ENCODE measurements at regions not wholly inside any gene's neighbourhood (a gene's known extent, or its start where the extent isn't known, plus 50 kb on each side); places are given as distances from the start of the nearest gene placed in this dataset.

GRCh38 chr12:128007250-128007649, 259.7 kb upstream of the TMEM132C start:
- intact Hi-C loops (cut with micrococcal nuclease), result no loop called here
- no peak overlapping the region for H3K4me3 ChIP-seq (ENCODE audit: low read length)
- 12% methylated on average over 4 of the region's 4 CpGs for WGBS (ENCODE audit: insufficient coverage)

DNA sequence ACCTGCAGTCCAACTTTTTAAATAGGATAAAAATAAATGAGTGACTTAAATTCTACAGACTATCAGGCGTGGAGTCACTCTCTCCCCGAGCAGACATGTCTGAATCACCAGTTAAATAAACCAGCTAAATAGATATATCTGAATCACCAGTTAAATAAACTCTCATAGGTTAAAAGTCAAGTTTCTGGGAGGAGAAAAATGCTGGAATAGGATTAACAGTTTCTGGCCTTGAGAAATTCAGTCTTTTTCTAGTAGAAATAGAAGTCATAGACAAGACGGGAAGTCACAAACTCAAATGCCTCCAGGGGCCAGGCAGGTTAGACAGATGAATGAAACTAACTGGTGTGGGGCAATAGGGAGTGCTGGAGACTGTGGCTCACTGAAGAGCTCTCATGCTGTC, 258.6 kb upstream of the TMEM132C start:
- no peak overlapping the region for H3K27ac ChIP-seq (ENCODE audit: low read length)
- H3K9me3 ChIP-seq (ENCODE audit: control insufficient read depth, insufficient read depth, low read length), result no peaks in the 10 kb centered on the region
- no peak for TF ChIP-seq CTCF (IDR thresholded peaks at IDR 0.05)
- no peak overlapping the region for H3K4me3 Mint-ChIP-seq
- DNase-seq (no peak), ATAC-seq (no peak)
- H3K27me3 Mint-ChIP-seq (ENCODE audit: low read depth in 2 of 2), result no peaks in the 10 kb centered on the region
- H3K4me1 ChIP-seq (ENCODE audit: control insufficient read depth, insufficient read depth, low read length), result no peaks in the 10 kb centered on the region
- no peaks in the 10 kb centered on the region for H3K36me3 Mint-ChIP-seq
- intact Hi-C loops (cut with micrococcal nuclease), result no loop called here
- no peaks in the 10 kb centered on the region for H3K27me3 ChIP-seq (ENCODE audit: control insufficient read depth, insufficient read depth, low read length)
- no peaks in the 10 kb centered on the region for H3K36me3 ChIP-seq (ENCODE audit: control insufficient read depth, insufficient read depth, low read length)
- WGBS (ENCODE audit: insufficient coverage), result 84% methylated on average over 1 of the region's 3 CpGs
- no peaks in the 10 kb centered on the region for H3K4me1 Mint-ChIP-seq
- H3K9me3 Mint-ChIP-seq, result no peaks in the 10 kb centered on the region
- no peak overlapping the region for H3K4me3 ChIP-seq (ENCODE audit: low read length)
- no peak overlapping the region for H3K27ac Mint-ChIP-seq

More at GRCh38 chr12:128007250-128007649, 259.7 kb upstream of the TMEM132C start:
- H3K27ac Mint-ChIP-seq, result no peak overlapping the region
- no peak for TF ChIP-seq CTCF (IDR thresholded peaks at IDR 0.05)
- Histone ChIP-seq H3K27ac (ENCODE audit: low read length) (no peak overlapping the region), H3K4me1 (ENCODE audit: control insufficient read depth, insufficient read depth, low read length) (no peaks in the 10 kb centered on the region), H3K36me3 (ENCODE audit: control insufficient read depth, insufficient read depth, low read length) (no peaks in the 10 kb centered on the region), H3K9me3 (ENCODE audit: control insufficient read depth, insufficient read depth, low read length) (no peaks in the 10 kb centered on the region), H3K27me3 (ENCODE audit: control insufficient read depth, insufficient read depth, low read length) (no peaks in the 10 kb centered on the region)
- H3K4me3 Mint-ChIP-seq, result no peak overlapping the region
- H3K36me3 Mint-ChIP-seq, result no peaks in the 10 kb centered on the region
- ATAC-seq, result no peak
- H3K4me1 Mint-ChIP-seq, result no peaks in the 10 kb centered on the region
- H3K9me3 Mint-ChIP-seq, result peaks cover 0 to 3% of the 10 kb centered on the region in 2 donors
- DNase-seq, result no peak
- H3K27me3 Mint-ChIP-seq (ENCODE audit: low read depth in 2 of 2), result no peaks in the 10 kb centered on the region

DNA sequence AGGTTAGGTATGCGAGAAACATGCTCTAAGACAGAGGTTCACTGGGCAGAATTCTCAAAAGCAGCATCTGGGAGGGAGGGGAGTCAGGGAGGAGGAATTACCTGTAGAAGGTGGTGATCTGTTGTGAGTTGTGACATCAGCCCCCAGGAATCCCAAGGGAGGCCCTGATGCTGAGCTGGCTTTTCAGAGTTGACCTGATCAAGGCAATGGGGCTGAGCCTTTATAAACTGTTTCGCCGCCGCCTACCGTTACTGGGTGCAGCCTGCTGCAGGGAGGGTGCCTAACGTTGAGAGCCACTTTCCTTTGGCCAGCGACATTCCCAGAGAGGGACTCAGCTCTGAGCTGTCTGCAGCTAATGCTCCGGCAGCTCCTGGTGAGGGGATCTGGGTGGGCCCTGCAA, 257.9 kb upstream of the TMEM132C start:
- H3K27ac Mint-ChIP-seq, result no peak overlapping the region
- ATAC-seq (no peak), DNase-seq (no peak)
- no peaks in the 10 kb centered on the region for H3K36me3 ChIP-seq (ENCODE audit: control insufficient read depth, insufficient read depth, low read length)
- no peaks in the 10 kb centered on the region for H3K4me1 Mint-ChIP-seq
- H3K4me3 ChIP-seq (ENCODE audit: low read length), result no peak overlapping the region
- no peaks in the 10 kb centered on the region for H3K27me3 ChIP-seq (ENCODE audit: control insufficient read depth, insufficient read depth, low read length)
- no peak overlapping the region for H3K4me3 Mint-ChIP-seq
- no peaks in the 10 kb centered on the region for H3K9me3 ChIP-seq (ENCODE audit: control insufficient read depth, insufficient read depth, low read length)
- peaks cover 0 to 3% of the 10 kb centered on the region in 2 donors for H3K27me3 Mint-ChIP-seq (ENCODE audit: low read depth in 2 of 2)
- no peaks in the 10 kb centered on the region for H3K36me3 Mint-ChIP-seq
- 95% methylated on average over 7 of the region's 8 CpGs for WGBS (ENCODE audit: insufficient coverage)
- no peaks in the 10 kb centered on the region for H3K9me3 Mint-ChIP-seq
- intact Hi-C loops (cut with micrococcal nuclease), result no loop called here
- no peak overlapping the region for H3K27ac ChIP-seq (ENCODE audit: low read length)
- no peaks in the 10 kb centered on the region for H3K4me1 ChIP-seq (ENCODE audit: control insufficient read depth, insufficient read depth, low read length)
- no peak for TF ChIP-seq CTCF (IDR thresholded peaks at IDR 0.05)

GRCh38 chr12:128012110-128012509, 254.9 kb upstream of the TMEM132C start:
- Mint-ChIP-seq H3K4me3 (no peak overlapping the region), H3K4me1 (no peaks in the 10 kb centered on the region), H3K27me3 (ENCODE audit: low read depth in 2 of 2) (peaks cover 0 to 3% of the 10 kb centered on the region in 2 donors), H3K27ac (no peak overlapping the region), H3K36me3 (no peaks in the 10 kb centered on the region), H3K9me3 (no peaks in the 10 kb centered on the region)
- H3K9me3 ChIP-seq (ENCODE audit: control insufficient read depth, insufficient read depth, low read length), result no peaks in the 10 kb centered on the region
- no peaks in the 10 kb centered on the region for H3K27me3 ChIP-seq (ENCODE audit: control insufficient read depth, insufficient read depth, low read length)
- H3K4me1 ChIP-seq (ENCODE audit: control insufficient read depth, insufficient read depth, low read length), result no peaks in the 10 kb centered on the region
- no peaks in the 10 kb centered on the region for H3K36me3 ChIP-seq (ENCODE audit: control insufficient read depth, insufficient read depth, low read length)
- H3K4me3 ChIP-seq (ENCODE audit: low read length), result no peak overlapping the region
- TF ChIP-seq CTCF (IDR thresholded peaks at IDR 0.05), result no peak
- ATAC-seq, result no peak
- H3K27ac ChIP-seq (ENCODE audit: low read length), result no peak overlapping the region
- DNase-seq, result no peak
- intact Hi-C loops (cut with micrococcal nuclease), result no loop called here

All from natural killer cell (primary cell).